ENCODE measurements at regions not wholly inside any gene's neighbourhood (a gene's known extent, or its start where the extent isn't known, plus 50 kb on each side); places are given as distances from the start of the nearest gene placed in this dataset.

GRCh38 chr5:26828294-26828693 is 210.1 kb downstream of the CDH9 start:
- TF ChIP-seq, protein P1, sequence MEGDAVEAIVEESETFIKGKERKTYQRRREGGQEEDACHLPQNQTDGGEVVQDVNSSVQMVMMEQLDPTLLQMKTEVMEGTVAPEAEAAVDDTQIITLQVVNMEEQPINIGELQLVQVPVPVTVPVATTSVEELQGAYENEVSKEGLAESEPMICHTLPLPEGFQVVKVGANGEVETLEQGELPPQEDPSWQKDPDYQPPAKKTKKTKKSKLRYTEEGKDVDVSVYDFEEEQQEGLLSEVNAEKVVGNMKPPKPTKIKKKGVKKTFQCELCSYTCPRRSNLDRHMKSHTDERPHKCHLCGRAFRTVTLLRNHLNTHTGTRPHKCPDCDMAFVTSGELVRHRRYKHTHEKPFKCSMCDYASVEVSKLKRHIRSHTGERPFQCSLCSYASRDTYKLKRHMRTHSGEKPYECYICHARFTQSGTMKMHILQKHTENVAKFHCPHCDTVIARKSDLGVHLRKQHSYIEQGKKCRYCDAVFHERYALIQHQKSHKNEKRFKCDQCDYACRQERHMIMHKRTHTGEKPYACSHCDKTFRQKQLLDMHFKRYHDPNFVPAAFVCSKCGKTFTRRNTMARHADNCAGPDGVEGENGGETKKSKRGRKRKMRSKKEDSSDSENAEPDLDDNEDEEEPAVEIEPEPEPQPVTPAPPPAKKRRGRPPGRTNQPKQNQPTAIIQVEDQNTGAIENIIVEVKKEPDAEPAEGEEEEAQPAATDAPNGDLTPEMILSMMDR (IDR thresholded peaks at IDR 0.05; ENCODE audit: low read depth, low read length, missing control alignments) = no peak
- no peaks in the 10 kb centered on the region for H3K27me3 ChIP-seq (replicated peaks)
- in situ Hi-C loops (cut with HindIII; ENCODE audit: low pct_ligation_motif_present, low sequenced_read_pairs) = no loop called here
- H3K27ac ChIP-seq = no peak overlapping the region
- DNase-seq = no peak
- no peak overlapping the region for H3K4me3 ChIP-seq (ENCODE audit: low read depth, low read length)
- no peaks in the 10 kb centered on the region for H3K36me3 ChIP-seq (replicated peaks)

- no peak for DNase-seq
- Histone ChIP-seq H3K27ac (no peak overlapping the region), H3K27me3 (replicated peaks) (no peaks in the 10 kb centered on the region), H3K4me3 (ENCODE audit: low read depth, low read length) (no peak overlapping the region), H3K36me3 (replicated peaks) (no peaks in the 10 kb centered on the region)
- in situ Hi-C loops (cut with HindIII; ENCODE audit: low pct_ligation_motif_present, low sequenced_read_pairs) = no loop called here
- TF ChIP-seq, protein P1 (IDR thresholded peaks at IDR 0.05; ENCODE audit: low read depth, low read length, missing control alignments) = no peak
Observed at GRCh38 chr5:26813235-26813634, 225.2 kb downstream of the CDH9 start.

GRCh38 chr5:26812714-26813113 is 225.7 kb downstream of the CDH9 start:
- Histone ChIP-seq H3K36me3 (replicated peaks) (no peaks in the 10 kb centered on the region), H3K27me3 (replicated peaks) (no peaks in the 10 kb centered on the region), H3K4me3 (ENCODE audit: low read depth, low read length) (no peak overlapping the region), H3K27ac (no peak overlapping the region)
- in situ Hi-C loops (cut with HindIII; ENCODE audit: low pct_ligation_motif_present, low sequenced_read_pairs) = no loop called here
- TF ChIP-seq, protein P1 (IDR thresholded peaks at IDR 0.05; ENCODE audit: low read depth, low read length, missing control alignments) = no peak
- no peak for DNase-seq

DNA sequence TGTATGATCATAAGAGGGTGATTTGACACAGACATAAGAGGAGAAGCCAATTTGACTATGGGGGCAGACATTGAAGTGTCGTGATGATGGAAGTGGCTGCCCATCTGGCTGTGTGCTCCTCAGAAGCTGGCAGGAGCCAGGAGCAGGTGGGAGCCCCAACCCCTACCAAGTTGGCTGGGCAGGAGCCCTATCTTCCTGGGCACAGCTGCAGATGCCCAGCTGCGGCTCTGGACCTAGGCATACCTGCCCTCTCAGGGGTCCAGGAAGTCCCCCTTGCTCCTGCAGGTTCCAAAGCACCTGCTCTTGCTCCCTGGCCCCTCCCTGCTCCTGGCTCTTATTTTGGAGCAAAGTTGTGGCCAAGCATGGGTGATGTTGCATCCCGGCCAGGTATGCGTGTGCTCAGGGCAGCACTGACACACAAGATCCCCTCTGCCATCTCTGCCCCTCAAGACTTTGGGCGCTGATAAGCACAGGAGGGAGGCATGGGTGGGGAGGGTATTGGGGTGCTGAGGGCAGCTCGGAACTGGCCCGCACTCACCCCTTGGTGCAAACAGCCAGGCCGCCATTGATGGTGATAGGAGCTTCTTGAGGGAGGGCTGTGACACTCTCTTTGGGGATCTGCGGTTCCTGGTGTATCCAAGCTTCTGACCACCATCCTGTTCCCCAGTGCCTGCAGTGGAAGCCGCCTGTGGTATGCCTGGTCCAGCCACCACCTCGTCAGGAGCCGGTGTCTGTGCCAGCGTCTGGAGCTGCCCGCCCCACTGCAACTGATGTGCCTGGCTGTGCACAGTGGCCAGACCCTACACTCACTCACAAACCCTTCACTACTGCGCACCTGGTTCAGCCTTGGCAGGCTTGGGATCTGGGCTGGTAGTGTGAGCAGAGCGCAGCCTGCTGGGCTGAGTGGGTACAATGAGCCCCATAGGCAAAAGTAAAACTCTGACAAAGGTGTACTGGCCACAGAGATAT is 230.9 kb downstream of the CDH9 start:
- Histone ChIP-seq H3K27ac (no peak overlapping the region), H3K27me3 (replicated peaks) (no peaks in the 10 kb centered on the region), H3K36me3 (replicated peaks) (no peaks in the 10 kb centered on the region), H3K4me3 (ENCODE audit: low read depth, low read length) (no peak overlapping the region)
- TF ChIP-seq, protein P1 (IDR thresholded peaks at IDR 0.05; ENCODE audit: low read depth, low read length, missing control alignments) = no peak
- in situ Hi-C loops (cut with HindIII; ENCODE audit: low pct_ligation_motif_present, low sequenced_read_pairs) = no loop called here
- DNase-seq = no peak

- DNase-seq = no peak
- Histone ChIP-seq H3K36me3 (replicated peaks) (no peaks in the 10 kb centered on the region), H3K27ac (no peak overlapping the region), H3K27me3 (replicated peaks) (no peaks in the 10 kb centered on the region), H3K4me3 (ENCODE audit: low read depth, low read length) (no peak overlapping the region)
- TF ChIP-seq, protein P1 (IDR thresholded peaks at IDR 0.05; ENCODE audit: low read depth, low read length, missing control alignments) = no peak
- in situ Hi-C loops (cut with HindIII; ENCODE audit: low pct_ligation_motif_present, low sequenced_read_pairs) = no loop called here
Observed at GRCh38 chr5:26805076-26805475, 233.3 kb downstream of the CDH9 start.

All from brain microvascular endothelial cell (primary cell).